A549 (cell line): ENCODE measurements at regions not wholly inside any gene's neighbourhood (a gene's known extent, or its start where the extent isn't known, plus 50 kb on each side); places are given as distances from the start of the nearest gene placed in this dataset.

Experiments
- CHD4 ChIP-seq: fragments of 200-600 bp; sonication (generic); IDR thresholded peaks from 2 replicates; pipeline ENCODE4 v1.6.1; 2016; ENCODE audit warnings: antibody characterized with exemption, mild to moderate bottlenecking, borderline replicate concordance
- JUNB ChIP-seq: fragments of >200 bp; sonication (Bioruptor Twin); formaldehyde crosslinking; IDR thresholded peaks from 2 replicates; pipeline ENCODE4 v1.6.1; 2016
- NFE2L2 ChIP-seq: fragments of 150-350 bp; conservative IDR thresholded peaks from 2 replicates; pipeline ENCODE4 v1.6.1; 2014; ENCODE audit warnings: low read length
- TF ChIP-seq, protein P1 (sequence below): fragments of >200 bp; sonication (Bioruptor Twin); formaldehyde crosslinking; IDR thresholded peaks from 3 replicates; pipeline ENCODE4 v1.5.1; 2016
- TF ChIP-seq, protein P2 (sequence below): IDR thresholded peaks from 2 replicates; pipeline ENCODE4 v1.6.1; 2012
- TF ChIP-seq, protein P3 (sequence below): IDR thresholded peaks from 2 replicates; pipeline ENCODE4 v1.6.1; 2012

DNA sequence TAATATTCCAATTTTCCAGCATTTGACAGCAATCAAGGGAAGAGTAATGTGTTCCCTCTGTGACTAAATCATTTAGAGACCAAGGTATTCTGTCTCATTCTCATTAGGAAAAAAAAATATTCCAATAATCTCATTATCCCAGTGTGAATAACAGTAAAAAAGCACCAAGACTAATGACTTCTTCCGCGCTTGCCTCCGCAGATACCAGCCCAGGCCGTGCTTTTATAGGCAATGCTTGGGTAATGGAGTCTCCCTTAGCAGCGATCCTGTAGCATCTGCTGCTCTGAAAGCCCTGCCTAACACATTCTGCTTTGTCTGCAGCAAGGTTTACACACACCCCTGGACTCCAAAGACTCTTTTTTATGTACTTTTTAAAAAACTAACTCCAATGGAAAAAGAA is 470.0 kb upstream of the CAMK1G start:
- TF ChIP-seq NFE2L2 = no peak
- TF ChIP-seq, protein P1, sequence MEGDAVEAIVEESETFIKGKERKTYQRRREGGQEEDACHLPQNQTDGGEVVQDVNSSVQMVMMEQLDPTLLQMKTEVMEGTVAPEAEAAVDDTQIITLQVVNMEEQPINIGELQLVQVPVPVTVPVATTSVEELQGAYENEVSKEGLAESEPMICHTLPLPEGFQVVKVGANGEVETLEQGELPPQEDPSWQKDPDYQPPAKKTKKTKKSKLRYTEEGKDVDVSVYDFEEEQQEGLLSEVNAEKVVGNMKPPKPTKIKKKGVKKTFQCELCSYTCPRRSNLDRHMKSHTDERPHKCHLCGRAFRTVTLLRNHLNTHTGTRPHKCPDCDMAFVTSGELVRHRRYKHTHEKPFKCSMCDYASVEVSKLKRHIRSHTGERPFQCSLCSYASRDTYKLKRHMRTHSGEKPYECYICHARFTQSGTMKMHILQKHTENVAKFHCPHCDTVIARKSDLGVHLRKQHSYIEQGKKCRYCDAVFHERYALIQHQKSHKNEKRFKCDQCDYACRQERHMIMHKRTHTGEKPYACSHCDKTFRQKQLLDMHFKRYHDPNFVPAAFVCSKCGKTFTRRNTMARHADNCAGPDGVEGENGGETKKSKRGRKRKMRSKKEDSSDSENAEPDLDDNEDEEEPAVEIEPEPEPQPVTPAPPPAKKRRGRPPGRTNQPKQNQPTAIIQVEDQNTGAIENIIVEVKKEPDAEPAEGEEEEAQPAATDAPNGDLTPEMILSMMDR = no peak
- TF ChIP-seq JUNB = no peak
- TF ChIP-seq, protein P2, sequence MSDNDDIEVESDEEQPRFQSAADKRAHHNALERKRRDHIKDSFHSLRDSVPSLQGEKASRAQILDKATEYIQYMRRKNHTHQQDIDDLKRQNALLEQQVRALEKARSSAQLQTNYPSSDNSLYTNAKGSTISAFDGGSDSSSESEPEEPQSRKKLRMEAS = no peak
- no peak for TF ChIP-seq CHD4
- TF ChIP-seq, protein P3, sequence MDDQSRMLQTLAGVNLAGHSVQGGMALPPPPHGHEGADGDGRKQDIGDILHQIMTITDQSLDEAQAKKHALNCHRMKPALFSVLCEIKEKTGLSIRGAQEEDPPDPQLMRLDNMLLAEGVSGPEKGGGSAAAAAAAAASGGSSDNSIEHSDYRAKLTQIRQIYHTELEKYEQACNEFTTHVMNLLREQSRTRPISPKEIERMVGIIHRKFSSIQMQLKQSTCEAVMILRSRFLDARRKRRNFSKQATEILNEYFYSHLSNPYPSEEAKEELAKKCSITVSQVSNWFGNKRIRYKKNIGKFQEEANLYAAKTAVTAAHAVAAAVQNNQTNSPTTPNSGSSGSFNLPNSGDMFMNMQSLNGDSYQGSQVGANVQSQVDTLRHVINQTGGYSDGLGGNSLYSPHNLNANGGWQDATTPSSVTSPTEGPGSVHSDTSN = no peak
